PC-3 (cell line): ENCODE measurements at regions not wholly inside any gene's neighbourhood (a gene's known extent, or its start where the extent isn't known, plus 50 kb on each side); places are given as distances from the start of the nearest gene placed in this dataset.

Experiments used
- ATAC-seq: fragments of 200-7000 bp; cut with Tn5 transposase; 2 replicates; pipeline ENCODE4 v1.9.1; 2020; ENCODE audit warnings: mild to moderate bottlenecking, moderate library complexity
- BruUV-seq: library from RNA; stranded (reverse); fragments of 400-500 nt; replicated peaks from 2 replicates; lab custom pipeline; 2021; lab: Mats Ljungman, UMichigan
- CTCF ChIA-PET: fragments of 300-600 bp; sonication (Branson Sonifier 250); formaldehyde crosslinking; loops from one replicate; lab custom pipeline; 2022; ENCODE audit warnings: antibody characterized with exemption; lab: Charles Lee
- POLR2A ChIA-PET: fragments of 300-600 bp; sonication (Branson Sonifier 250); formaldehyde crosslinking; loops from one replicate; lab custom pipeline; 2022; ENCODE audit warnings: antibody characterized with exemption; ENCODE audit not compliant: unreplicated experiment; lab: Charles Lee
- DNase-seq: peaks from one replicate; pipeline ENCODE4 v3.0.0-alpha.2; 2015
- H2AFZ ChIP-seq: fragments of 300-600 bp; sonication (generic); 2 replicates; pipeline ENCODE4 v1.6.0; 2016; ENCODE audit warnings: antibody characterized with exemption, low read length
- H3F3A ChIP-seq: fragments of 300-600 bp; sonication (generic); one replicate; pipeline ENCODE4 v1.6.0; 2017; ENCODE audit warnings: antibody characterized with exemption, low read length, control low read depth, mild to moderate bottlenecking; ENCODE audit not compliant: unreplicated experiment
- H3K27ac ChIP-seq: fragments of 300-600 bp; sonication (generic); 2 replicates; pipeline ENCODE4 v1.5.1; 2016; ENCODE audit warnings: mild to moderate bottlenecking, low read length
- H3K27me3 ChIP-seq: fragments of 300-600 bp; sonication (generic); 2 replicates; pipeline ENCODE4 v1.6.1; 2016; ENCODE audit warnings: low read length, mixed read lengths
- H3K36me3 ChIP-seq: fragments of 300-600 bp; sonication (generic); 2 replicates; pipeline ENCODE4 v1.6.1; 2016; ENCODE audit warnings: low read depth, mixed run types, low read length, mixed read lengths
- H3K4me1 ChIP-seq: fragments of 300-600 bp; sonication (generic); 2 replicates; pipeline ENCODE4 v1.5.1; 2016; ENCODE audit warnings: low read length; ENCODE audit not compliant: insufficient read depth
- H3K4me2 ChIP-seq: fragments of 300-600 bp; sonication (generic); 2 replicates; pipeline ENCODE4 v1.6.0; 2016; ENCODE audit warnings: low read length
- H3K4me3 ChIP-seq: fragments of 300-600 bp; sonication (generic); 2 replicates; pipeline ENCODE4 v1.5.1; 2016; ENCODE audit warnings: mild to moderate bottlenecking, low read length, mixed read lengths
- H3K79me2 ChIP-seq: fragments of 300-600 bp; sonication (generic); 2 replicates; pipeline ENCODE4 v1.6.1; 2017; ENCODE audit warnings: low read length, mixed read lengths
- H3K9ac ChIP-seq: fragments of 300-600 bp; sonication (generic); 2 replicates; pipeline ENCODE4 v1.6.0; 2016; ENCODE audit warnings: mild to moderate bottlenecking, low read length
- H3K9me2 ChIP-seq: fragments of 300-600 bp; sonication (generic); replicated peaks from 2 replicates; pipeline ENCODE4 v1.6.1; 2016; ENCODE audit warnings: mixed run types, low read length, mixed read lengths
- H3K9me3 ChIP-seq: fragments of 300-600 bp; sonication (generic); 2 replicates; pipeline ENCODE4 v1.6.1; 2016; ENCODE audit warnings: low read length, mixed read lengths
- H4K20me1 ChIP-seq: fragments of 300-600 bp; sonication (generic); 2 replicates; pipeline ENCODE4 v1.6.1; 2016; ENCODE audit warnings: low read length, mixed read lengths
- CTCF ChIP-seq: fragments of 300-600 bp; sonication (generic); conservative IDR thresholded peaks from 2 replicates; pipeline ENCODE4 v1.5.1; 2017; ENCODE audit warnings: antibody characterized with exemption, low read depth, mild to moderate bottlenecking, low read length
- EZH2 ChIP-seq: fragments of 300-600 bp; sonication (generic); IDR thresholded peaks from one replicate; pipeline ENCODE4 v1.6.1; 2017; ENCODE audit warnings: antibody characterized with exemption, mild to moderate bottlenecking, low read length; ENCODE audit not compliant: unreplicated experiment
- EZH2phosphoT487 ChIP-seq: fragments of 300-600 bp; sonication (generic); IDR thresholded peaks from 2 replicates; pipeline ENCODE4 v1.6.1; 2018; ENCODE audit warnings: mild to moderate bottlenecking, antibody characterized with exemption, low read length, borderline replicate concordance
- intact Hi-C: fragments of 100-400 bp; cut with micrococcal nuclease; formaldehyde crosslinking; loops from 2 replicates; pipeline ENCODE4 v1.9.0; 2023

- no peaks in the 10 kb centered on the region for H3K9me3 ChIP-seq
- no peak overlapping the region for H3K9ac ChIP-seq
- no peak overlapping the region for H2AFZ ChIP-seq
- ChIA-PET POLR2A (no interaction called here), CTCF (no interaction called here)
- H3K36me3 ChIP-seq: no peaks in the 10 kb centered on the region
- intact Hi-C loops: no loop called here
- no peak overlapping the region for H3K27ac ChIP-seq
- TF ChIP-seq EZH2: no peak
- TF ChIP-seq EZH2phosphoT487: no peak
- TF ChIP-seq CTCF: no peak
- no peak overlapping the region for H3K4me3 ChIP-seq
- H3K9me2 ChIP-seq: no peaks in the 10 kb centered on the region
- H3K4me2 ChIP-seq: no peak overlapping the region
- BruUV-seq: no TSS peak
- no peak for DNase-seq
- no peaks in the 10 kb centered on the region for H3F3A ChIP-seq
- no peak for ATAC-seq
- no peaks in the 10 kb centered on the region for H3K27me3 ChIP-seq
- no peaks in the 10 kb centered on the region for H4K20me1 ChIP-seq
- no peaks in the 10 kb centered on the region for H3K79me2 ChIP-seq
- no peaks in the 10 kb centered on the region for H3K4me1 ChIP-seq
Observed at GRCh38 chr13:33381906-33382305, 96.4 kb upstream of the STARD13 start.

- ChIA-PET POLR2A (no interaction called here), CTCF (no interaction called here)
- no TSS peak for BruUV-seq
Observed at GRCh38 chr13:33383724-33384577, 98.4 kb upstream of the STARD13 start.

More at GRCh38 chr13:33383724-33384577, 98.4 kb upstream of the STARD13 start:
- no peaks in the 10 kb centered on the region for H3K79me2 ChIP-seq
- H3K4me1 ChIP-seq: no peaks in the 10 kb centered on the region
- no peak for TF ChIP-seq CTCF
- no peak for TF ChIP-seq EZH2
- no peak for TF ChIP-seq EZH2phosphoT487
- no peak overlapping the region for H2AFZ ChIP-seq
- H3K27ac ChIP-seq: no peak overlapping the region
- no peaks in the 10 kb centered on the region for H4K20me1 ChIP-seq
- no peak overlapping the region for H3K4me2 ChIP-seq
- H3K9me3 ChIP-seq: no peaks in the 10 kb centered on the region
- no peak overlapping the region for H3K4me3 ChIP-seq
- ATAC-seq (no peak), DNase-seq (no peak)
- no peaks in the 10 kb centered on the region for H3K27me3 ChIP-seq
- H3K9ac ChIP-seq: no peak overlapping the region
- H3K9me2 ChIP-seq: no peaks in the 10 kb centered on the region
- intact Hi-C loops: no loop called here
- no peaks in the 10 kb centered on the region for H3K36me3 ChIP-seq
- no peaks in the 10 kb centered on the region for H3F3A ChIP-seq
